CD4-positive, alpha-beta T cell (primary cell): ENCODE measurements at regions not wholly inside any gene's neighbourhood (a gene's known extent, or its start where the extent isn't known, plus 50 kb on each side); places are given as distances from the start of the nearest gene placed in this dataset.

Source experiments
- ATAC-seq: fragments of 200-7000 bp; cut with Tn5 transposase; one replicate; pipeline ENCODE4 v1.10.0; 2022; ENCODE audit warnings: mild to moderate bottlenecking; ENCODE audit not compliant: poor library complexity
- CTCF ChIA-PET: fragments of 350-600 bp; sonication (Branson Sonifier 250); formaldehyde crosslinking; loops from one replicate; lab custom pipeline; 2021; ENCODE audit warnings: antibody characterized with exemption, inconsistent platforms; lab: Charles Lee
- POLR2A ChIA-PET: fragments of 350-600 bp; sonication (Branson Sonifier 250); formaldehyde crosslinking; loops from one replicate; lab custom pipeline; 2021; ENCODE audit warnings: antibody characterized with exemption, inconsistent platforms; lab: Charles Lee
- DNase-seq, 14 experiments: peaks; one replicate each; pipeline ENCODE4 v3.0.0-alpha.2; 2013 to 2020; ENCODE audit warnings: mixed read lengths in 2 of 14
- H3K27ac ChIP-seq, 2 donors: one replicate each; pipeline versions ENCODE4 v1.5.1 to v1.7.0; 2013; ENCODE audit warnings: low read length in 2 of 2, low read depth in 1 of 2, mild to moderate bottlenecking in 1 of 2
- H3K27me3 ChIP-seq, 2 experiments: 1 replicate in 1 of 2; 2 replicates in 1 of 2; pipeline versions ENCODE4 v1.6.1 to v1.7.0; 2013; ENCODE audit warnings: low read length in 2 of 2, control low read depth in 1 of 2, mild to moderate bottlenecking in 1 of 2, moderate library complexity in 1 of 2; ENCODE audit not compliant: insufficient read depth in 2 of 2, control insufficient read depth in 1 of 2
- H3K36me3 ChIP-seq: one replicate; pipeline ENCODE4 v1.6.1; 2013; ENCODE audit warnings: low read length, control low read depth; ENCODE audit not compliant: insufficient read depth
- H3K4me1 ChIP-seq: one replicate; pipeline ENCODE4 v1.6.1; 2013; ENCODE audit warnings: low read length, control low read depth; ENCODE audit not compliant: insufficient read depth
- H3K4me3 ChIP-seq: one replicate; pipeline ENCODE4 v1.5.1; 2013; ENCODE audit warnings: mild to moderate bottlenecking, low read length, moderate library complexity
- H3K9me3 ChIP-seq, 2 experiments: 1 replicate in 1 of 2; 2 replicates in 1 of 2; pipeline versions ENCODE4 v1.6.1 to v1.7.0; 2013; ENCODE audit warnings: low read length in 2 of 2, mild to moderate bottlenecking in 2 of 2, control low read depth in 1 of 2, moderate library complexity in 1 of 2; ENCODE audit not compliant: control insufficient read depth in 1 of 2, insufficient read depth in 1 of 2
- H3K27ac Mint-ChIP-seq: one replicate; pipeline ENCODE4 v1.8.0; 2020; ENCODE audit warnings: mixed read lengths
- H3K27me3 Mint-ChIP-seq: one replicate; pipeline ENCODE4 v1.8.0; 2021; ENCODE audit warnings: mixed read lengths
- H3K36me3 Mint-ChIP-seq: one replicate; pipeline ENCODE4 v1.8.0; 2021; ENCODE audit warnings: low read depth, mixed read lengths
- H3K4me1 Mint-ChIP-seq: one replicate; pipeline ENCODE4 v1.8.0; 2021; ENCODE audit warnings: low read depth, mixed read lengths
- H3K4me3 Mint-ChIP-seq: one replicate; pipeline ENCODE4 v1.8.0; 2020; ENCODE audit warnings: mild to moderate bottlenecking, mixed read lengths
- H3K9me3 Mint-ChIP-seq: one replicate; pipeline ENCODE4 v1.8.0; 2020; ENCODE audit warnings: mixed read lengths
- intact Hi-C, 2 experiments: fragments of 100-400 bp; cut with DNase I in 1 of 2; cut with micrococcal nuclease in 1 of 2; formaldehyde crosslinking; loops; one replicate each; pipeline versions ENCODE4 v1.15.1 to v1.9.0; 2023 to 2025; cut with DNase I, micrococcal nuclease
- TF ChIP-seq, protein P1 (sequence below): fragments of 200-600 bp; IDR thresholded peaks from one replicate; pipeline ENCODE4 v1.8.0; 2022; ENCODE audit warnings: antibody characterized with exemption, mild to moderate bottlenecking

DNA sequence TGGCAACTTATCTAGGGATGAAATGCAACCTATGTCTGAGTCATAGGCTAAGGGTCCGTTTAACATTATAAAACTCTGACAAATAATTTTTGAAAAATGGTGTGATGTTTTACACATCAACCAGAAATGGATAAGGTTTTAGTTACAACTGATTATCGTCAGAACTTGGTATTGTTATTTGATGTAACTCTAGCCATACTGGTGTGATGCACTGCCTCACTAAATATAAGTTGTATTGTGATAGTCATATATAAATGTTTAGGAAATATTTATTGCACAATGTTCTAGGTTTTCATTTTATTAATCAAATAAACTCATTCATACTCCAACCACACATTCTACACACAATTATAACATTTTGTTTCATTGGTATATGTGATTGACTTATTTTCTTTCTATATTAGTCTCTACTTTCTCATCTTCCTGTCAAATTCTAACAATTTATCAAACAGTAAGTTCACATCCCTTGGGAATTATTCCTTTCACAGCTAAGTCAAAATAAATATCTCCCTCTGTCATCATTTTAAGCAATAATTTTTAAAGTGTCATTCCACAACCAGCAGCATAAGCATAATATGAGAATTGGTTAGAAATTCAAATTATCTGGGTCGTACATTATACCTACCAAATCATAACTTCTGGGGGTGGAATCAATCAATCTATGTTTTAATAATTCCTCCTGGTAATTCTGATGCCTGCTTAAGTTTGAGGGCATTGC lies 873.9 kb downstream of the SLITRK1 start:
- Mint-ChIP-seq H3K9me3 (peaks cover 8% of the 10 kb centered on the region), H3K36me3 (no peaks in the 10 kb centered on the region), H3K27ac (no peak overlapping the region), H3K27me3 (no peaks in the 10 kb centered on the region), H3K4me1 (no peaks in the 10 kb centered on the region), H3K4me3 (no peak overlapping the region)
- no peaks in the 10 kb centered on the region for H3K4me1 ChIP-seq
- ChIA-PET POLR2A (no interaction called here), CTCF (no interaction called here)
- intact Hi-C loops, result no loop called here
- DNase-seq (no peak), ATAC-seq (no peak)
- no peaks in the 10 kb centered on the region for H3K36me3 ChIP-seq
- H3K27me3 ChIP-seq, result no peaks in the 10 kb centered on the region
- no peak overlapping the region for H3K4me3 ChIP-seq
- H3K27ac ChIP-seq, result no peak overlapping the region
- TF ChIP-seq, protein P1, sequence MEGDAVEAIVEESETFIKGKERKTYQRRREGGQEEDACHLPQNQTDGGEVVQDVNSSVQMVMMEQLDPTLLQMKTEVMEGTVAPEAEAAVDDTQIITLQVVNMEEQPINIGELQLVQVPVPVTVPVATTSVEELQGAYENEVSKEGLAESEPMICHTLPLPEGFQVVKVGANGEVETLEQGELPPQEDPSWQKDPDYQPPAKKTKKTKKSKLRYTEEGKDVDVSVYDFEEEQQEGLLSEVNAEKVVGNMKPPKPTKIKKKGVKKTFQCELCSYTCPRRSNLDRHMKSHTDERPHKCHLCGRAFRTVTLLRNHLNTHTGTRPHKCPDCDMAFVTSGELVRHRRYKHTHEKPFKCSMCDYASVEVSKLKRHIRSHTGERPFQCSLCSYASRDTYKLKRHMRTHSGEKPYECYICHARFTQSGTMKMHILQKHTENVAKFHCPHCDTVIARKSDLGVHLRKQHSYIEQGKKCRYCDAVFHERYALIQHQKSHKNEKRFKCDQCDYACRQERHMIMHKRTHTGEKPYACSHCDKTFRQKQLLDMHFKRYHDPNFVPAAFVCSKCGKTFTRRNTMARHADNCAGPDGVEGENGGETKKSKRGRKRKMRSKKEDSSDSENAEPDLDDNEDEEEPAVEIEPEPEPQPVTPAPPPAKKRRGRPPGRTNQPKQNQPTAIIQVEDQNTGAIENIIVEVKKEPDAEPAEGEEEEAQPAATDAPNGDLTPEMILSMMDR, result no peak
- H3K9me3 ChIP-seq, result peaks cover 0 to 1% of the 10 kb centered on the region in 2 experiments

DNA sequence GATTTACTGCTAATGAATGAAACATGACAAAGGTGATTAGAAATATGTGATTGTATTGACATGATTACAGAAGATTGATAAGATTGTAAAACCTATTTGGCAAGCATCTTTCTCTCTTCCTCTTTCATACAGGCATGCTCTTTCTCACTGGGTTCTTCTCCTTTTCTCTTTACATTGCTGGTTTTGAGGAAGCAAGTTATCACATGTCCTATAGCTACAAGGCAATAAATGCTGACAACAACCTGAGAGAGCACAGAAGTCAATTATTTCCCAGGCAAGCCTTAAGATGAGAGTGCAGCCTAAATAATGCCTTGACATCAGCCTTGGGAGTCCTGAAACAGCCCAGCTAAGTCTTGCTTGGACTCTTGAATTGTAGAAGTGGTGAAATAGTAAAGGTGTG lies 875.0 kb downstream of the SLITRK1 start:
- Histone ChIP-seq H3K27me3 (no peaks in the 10 kb centered on the region), H3K4me3 (no peak overlapping the region), H3K36me3 (no peaks in the 10 kb centered on the region), H3K4me1 (no peaks in the 10 kb centered on the region), H3K27ac (no peak overlapping the region), H3K9me3 (no peaks in the 10 kb centered on the region)
- ChIA-PET POLR2A (no interaction called here), CTCF (no interaction called here)
- Mint-ChIP-seq H3K27ac (no peak overlapping the region), H3K4me1 (no peaks in the 10 kb centered on the region), H3K9me3 (peaks cover 8% of the 10 kb centered on the region), H3K4me3 (no peak overlapping the region), H3K36me3 (no peaks in the 10 kb centered on the region), H3K27me3 (no peaks in the 10 kb centered on the region)
- DNase-seq (no peak), ATAC-seq (no peak)
- TF ChIP-seq, protein P1, result no peak
- intact Hi-C loops, result no loop called here

DNA sequence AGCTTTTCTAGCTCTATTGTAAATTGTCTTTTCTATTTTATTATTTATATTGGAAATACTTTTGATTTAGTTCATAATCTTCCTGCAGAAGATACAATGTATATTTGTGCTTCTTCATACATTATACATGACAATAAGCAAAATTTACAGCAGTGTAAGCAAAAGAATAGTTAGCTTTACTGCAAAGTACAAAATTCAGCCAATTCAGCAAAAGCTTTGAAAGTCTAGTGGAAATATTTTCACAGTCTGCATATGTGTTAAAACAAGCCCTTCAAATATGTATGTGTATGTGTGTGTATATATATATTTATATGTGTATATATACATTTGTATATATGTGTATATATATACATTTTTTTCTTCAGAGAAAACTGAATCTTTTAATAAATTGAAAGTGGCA lies 879.1 kb downstream of the SLITRK1 start:
- Histone ChIP-seq H3K27ac (no peak overlapping the region), H3K9me3 (no peaks in the 10 kb centered on the region), H3K4me3 (no peak overlapping the region), H3K36me3 (no peaks in the 10 kb centered on the region), H3K4me1 (no peaks in the 10 kb centered on the region), H3K27me3 (no peaks in the 10 kb centered on the region)
- Mint-ChIP-seq H3K36me3 (no peaks in the 10 kb centered on the region), H3K9me3 (peaks cover 15% of the 10 kb centered on the region), H3K27me3 (no peaks in the 10 kb centered on the region), H3K27ac (no peak overlapping the region), H3K4me3 (no peak overlapping the region), H3K4me1 (no peaks in the 10 kb centered on the region)
- POLR2A ChIA-PET, result no interaction called here
- intact Hi-C loops, result no loop called here
- ATAC-seq (no peak), DNase-seq (no peak)
- TF ChIP-seq, protein P1, result no peak
- CTCF ChIA-PET, result no interaction called here
